Islet of Langerhans (tissue), 1 donor: ENCODE measurements at regions not wholly inside any gene's neighbourhood (a gene's known extent, or its start where the extent isn't known, plus 50 kb on each side); places are given as distances from the start of the nearest gene placed in this dataset.
A peak's percentile ranks its signal among the peaks of the same experiment; 100 is the strongest.

Source experiments
- FAIRE-seq: peaks from one replicate; lab custom pipeline; 2011; peaks lifted over from hg19 to GRCh38; lab: Jason Lieb, UNC

- peak; percentile 72 for FAIRE-seq
Measured at GRCh38 chr19:46546194-46546896, 50.7 kb upstream of the PNMA8B start.

GRCh38 chr19:46550684-46551083, 50.4 kb upstream of the CALM3 start:
- no peak for FAIRE-seq

GRCh38 chr19:46551164-46551563, 50.0 kb upstream of the CALM3 start:
- no peak for FAIRE-seq
